Panc1 (cell line): ENCODE measurements at regions not wholly inside any gene's neighbourhood (a gene's known extent, or its start where the extent isn't known, plus 50 kb on each side); places are given as distances from the start of the nearest gene placed in this dataset.

Experiments used
- ATAC-seq: fragments of 200-7000 bp; cut with Tn5 transposase; 2 replicates; pipeline ENCODE4 v1.9.1; 2020; ENCODE audit warnings: mild to moderate bottlenecking, moderate library complexity
- BruUV-seq: library from RNA; stranded (reverse); fragments of 400-500 nt; replicated peaks from 2 replicates; lab custom pipeline; 2021; lab: Mats Ljungman, UMichigan
- CTCF ChIA-PET: fragments of 300-600 bp; sonication (Branson Sonifier 250); formaldehyde crosslinking; loops from one replicate; lab custom pipeline; 2022; ENCODE audit warnings: antibody characterized with exemption; lab: Charles Lee
- POLR2A ChIA-PET: fragments of 300-600 bp; sonication (Branson Sonifier 250); formaldehyde crosslinking; loops from one replicate; lab custom pipeline; 2022; ENCODE audit warnings: antibody characterized with exemption; lab: Charles Lee
- DNase-seq: peaks from one replicate; pipeline ENCODE4 v3.0.0-alpha.2; 2010; ENCODE audit warnings: low read depth, low spot score
- H3K27ac ChIP-seq: 2 replicates; pipeline ENCODE4 v1.5.1; 2011; ENCODE audit warnings: mild to moderate bottlenecking, low read length, inconsistent platforms
- H3K27me3 ChIP-seq: fragments of 200-500 bp; sonication (Bioruptor generic); 2 replicates; pipeline ENCODE4 v1.6.0; 2014; ENCODE audit warnings: low read length, inconsistent platforms; ENCODE audit not compliant: control insufficient read depth, insufficient read depth
- H3K36me3 ChIP-seq: fragments of 200-500 bp; sonication (Bioruptor generic); 2 replicates; pipeline ENCODE4 v1.5.1; 2014; ENCODE audit warnings: inconsistent platforms, mild to moderate bottlenecking, low read length, moderate library complexity; ENCODE audit not compliant: control insufficient read depth, insufficient read depth
- H3K4me1 ChIP-seq: 2 replicates; pipeline ENCODE4 v1.5.1; 2011; ENCODE audit warnings: inconsistent platforms, mild to moderate bottlenecking, low read length, moderate library complexity; ENCODE audit not compliant: control insufficient read depth, insufficient read depth
- H3K4me3 ChIP-seq, 2 experiments: 2 replicates each; pipeline ENCODE4 v1.5.1; 2011 to 2012; ENCODE audit warnings: low read depth in 2 of 2, low read length in 2 of 2, mild to moderate bottlenecking in 2 of 2, inconsistent platforms in 1 of 2, moderate library complexity in 1 of 2
- H3K9me3 ChIP-seq: fragments of 200-500 bp; sonication (Bioruptor generic); 2 replicates; pipeline ENCODE4 v1.5.1; 2014; ENCODE audit warnings: low read depth, mild to moderate bottlenecking, inconsistent platforms, low read length, moderate library complexity; ENCODE audit not compliant: control insufficient read depth, insufficient read depth
- POLR2AphosphoS5 ChIP-seq: IDR thresholded peaks from 2 replicates; pipeline ENCODE4 v1.6.1; 2012; ENCODE audit warnings: mild to moderate bottlenecking, low read depth, low read length, moderate library complexity
- SIN3A ChIP-seq: IDR thresholded peaks from 2 replicates; pipeline ENCODE4 v1.6.1; 2012; ENCODE audit warnings: low read depth, mild to moderate bottlenecking, low read length, moderate library complexity, borderline replicate concordance; ENCODE audit not compliant: insufficient read depth
- TCF7L2 ChIP-seq: IDR thresholded peaks from 2 replicates; pipeline ENCODE4 v1.6.1; 2011; ENCODE audit warnings: mild to moderate bottlenecking, low read depth, low read length, inconsistent platforms
- in situ Hi-C: cut with HindIII; loops from 2 replicates; pipeline ENCODE4 v1.10.0; 2016; ENCODE audit warnings: low sequenced_read_pairs, low pct_unique_long_range_greater_than_20kb
- intact Hi-C: fragments of 100-400 bp; cut with micrococcal nuclease; formaldehyde crosslinking; loops from one replicate; pipeline ENCODE4 v1.10.0; 2022; ENCODE audit not compliant: unreplicated experiment
- TF ChIP-seq, protein P1 (sequence below): fragments of 450-650 bp; IDR thresholded peaks from 2 replicates; pipeline ENCODE4 v1.5.1; 2017; ENCODE audit warnings: mild to moderate bottlenecking
- TF ChIP-seq, protein P2 (sequence below), 2 experiments: IDR thresholded peaks; 2 replicates each; pipeline ENCODE4 v1.6.1; 2011 to 2012; ENCODE audit warnings: low read depth in 2 of 2, control low read depth in 1 of 2, low read length in 1 of 2, mild to moderate bottlenecking in 1 of 2, moderate library complexity in 1 of 2; ENCODE audit not compliant: insufficient read depth in 1 of 2

DNA sequence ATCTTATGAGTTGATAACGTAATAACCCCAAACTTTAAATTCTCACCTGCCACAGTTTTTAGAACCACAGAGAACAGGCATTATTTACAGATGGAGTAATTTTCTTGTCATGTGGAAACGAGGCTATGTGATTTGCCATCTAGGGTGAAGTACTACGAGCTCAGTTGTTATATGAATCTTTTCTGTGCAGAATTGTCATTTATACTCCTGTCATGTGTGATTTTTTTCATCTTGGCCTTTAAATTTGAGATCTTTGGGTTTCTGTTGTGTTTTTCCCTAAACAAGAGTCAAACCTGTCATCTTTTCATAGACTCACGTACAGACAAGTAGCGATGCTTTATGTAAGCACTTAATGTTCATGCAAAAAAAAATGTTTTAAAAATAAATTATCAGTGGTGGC, 153.7 kb upstream of the TAC1 start:
- no peak overlapping the region for H3K4me3 ChIP-seq
- in situ Hi-C loops (no loop called here), intact Hi-C loops (no loop called here)
- ATAC-seq (no peak), DNase-seq (no peak)
- ChIA-PET POLR2A (no interaction called here), CTCF (no interaction called here)
- TF ChIP-seq POLR2AphosphoS5 (no peak), TCF7L2 (no peak), SIN3A (no peak)
- TF ChIP-seq, protein P1, sequence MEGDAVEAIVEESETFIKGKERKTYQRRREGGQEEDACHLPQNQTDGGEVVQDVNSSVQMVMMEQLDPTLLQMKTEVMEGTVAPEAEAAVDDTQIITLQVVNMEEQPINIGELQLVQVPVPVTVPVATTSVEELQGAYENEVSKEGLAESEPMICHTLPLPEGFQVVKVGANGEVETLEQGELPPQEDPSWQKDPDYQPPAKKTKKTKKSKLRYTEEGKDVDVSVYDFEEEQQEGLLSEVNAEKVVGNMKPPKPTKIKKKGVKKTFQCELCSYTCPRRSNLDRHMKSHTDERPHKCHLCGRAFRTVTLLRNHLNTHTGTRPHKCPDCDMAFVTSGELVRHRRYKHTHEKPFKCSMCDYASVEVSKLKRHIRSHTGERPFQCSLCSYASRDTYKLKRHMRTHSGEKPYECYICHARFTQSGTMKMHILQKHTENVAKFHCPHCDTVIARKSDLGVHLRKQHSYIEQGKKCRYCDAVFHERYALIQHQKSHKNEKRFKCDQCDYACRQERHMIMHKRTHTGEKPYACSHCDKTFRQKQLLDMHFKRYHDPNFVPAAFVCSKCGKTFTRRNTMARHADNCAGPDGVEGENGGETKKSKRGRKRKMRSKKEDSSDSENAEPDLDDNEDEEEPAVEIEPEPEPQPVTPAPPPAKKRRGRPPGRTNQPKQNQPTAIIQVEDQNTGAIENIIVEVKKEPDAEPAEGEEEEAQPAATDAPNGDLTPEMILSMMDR: no peak
- TF ChIP-seq, protein P2, sequence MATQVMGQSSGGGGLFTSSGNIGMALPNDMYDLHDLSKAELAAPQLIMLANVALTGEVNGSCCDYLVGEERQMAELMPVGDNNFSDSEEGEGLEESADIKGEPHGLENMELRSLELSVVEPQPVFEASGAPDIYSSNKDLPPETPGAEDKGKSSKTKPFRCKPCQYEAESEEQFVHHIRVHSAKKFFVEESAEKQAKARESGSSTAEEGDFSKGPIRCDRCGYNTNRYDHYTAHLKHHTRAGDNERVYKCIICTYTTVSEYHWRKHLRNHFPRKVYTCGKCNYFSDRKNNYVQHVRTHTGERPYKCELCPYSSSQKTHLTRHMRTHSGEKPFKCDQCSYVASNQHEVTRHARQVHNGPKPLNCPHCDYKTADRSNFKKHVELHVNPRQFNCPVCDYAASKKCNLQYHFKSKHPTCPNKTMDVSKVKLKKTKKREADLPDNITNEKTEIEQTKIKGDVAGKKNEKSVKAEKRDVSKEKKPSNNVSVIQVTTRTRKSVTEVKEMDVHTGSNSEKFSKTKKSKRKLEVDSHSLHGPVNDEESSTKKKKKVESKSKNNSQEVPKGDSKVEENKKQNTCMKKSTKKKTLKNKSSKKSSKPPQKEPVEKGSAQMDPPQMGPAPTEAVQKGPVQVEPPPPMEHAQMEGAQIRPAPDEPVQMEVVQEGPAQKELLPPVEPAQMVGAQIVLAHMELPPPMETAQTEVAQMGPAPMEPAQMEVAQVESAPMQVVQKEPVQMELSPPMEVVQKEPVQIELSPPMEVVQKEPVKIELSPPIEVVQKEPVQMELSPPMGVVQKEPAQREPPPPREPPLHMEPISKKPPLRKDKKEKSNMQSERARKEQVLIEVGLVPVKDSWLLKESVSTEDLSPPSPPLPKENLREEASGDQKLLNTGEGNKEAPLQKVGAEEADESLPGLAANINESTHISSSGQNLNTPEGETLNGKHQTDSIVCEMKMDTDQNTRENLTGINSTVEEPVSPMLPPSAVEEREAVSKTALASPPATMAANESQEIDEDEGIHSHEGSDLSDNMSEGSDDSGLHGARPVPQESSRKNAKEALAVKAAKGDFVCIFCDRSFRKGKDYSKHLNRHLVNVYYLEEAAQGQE (IDR thresholded peaks at IDR 0.05; ENCODE audit: insufficient read depth in 1 of 2, low read depth in 2 of 2, low read length in 1 of 2): no peak
- no peaks in the 10 kb centered on the region for H3K9me3 ChIP-seq
- no peaks in the 10 kb centered on the region for H3K4me1 ChIP-seq
- H3K36me3 ChIP-seq: no peaks in the 10 kb centered on the region
- no peak overlapping the region for H3K27ac ChIP-seq
- BruUV-seq: no TSS peak
- H3K27me3 ChIP-seq: no peaks in the 10 kb centered on the region

DNA sequence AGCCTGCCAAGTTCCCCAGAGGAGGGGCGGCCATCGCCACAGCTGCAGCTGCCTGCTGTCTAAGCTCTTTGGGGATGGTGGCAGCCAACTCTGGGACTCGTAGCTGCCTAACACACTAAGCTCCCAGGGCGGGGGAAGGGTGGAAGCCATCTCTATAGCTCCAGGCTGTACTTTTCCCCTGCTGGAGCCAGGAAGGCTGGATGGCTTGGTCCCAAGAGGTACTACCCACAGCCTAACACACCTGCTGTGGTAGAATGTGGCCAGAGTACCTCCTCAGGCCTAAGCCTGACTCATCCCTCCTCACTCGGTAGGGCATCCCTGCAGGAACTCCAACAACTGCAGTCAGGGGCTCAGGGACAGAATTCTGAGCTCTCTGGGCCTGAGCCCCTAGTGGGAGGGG, 151.7 kb upstream of the TAC1 start:
- no peak for ATAC-seq
- Histone ChIP-seq H3K36me3 (no peaks in the 10 kb centered on the region), H3K9me3 (no peaks in the 10 kb centered on the region), H3K4me1 (no peaks in the 10 kb centered on the region), H3K27ac (no peak overlapping the region), H3K4me3 (no peak overlapping the region), H3K27me3 (no peaks in the 10 kb centered on the region)
- in situ Hi-C loops (no loop called here), intact Hi-C loops (no loop called here)
- CTCF ChIA-PET: no interaction called here
- no peak for DNase-seq
- BruUV-seq: no TSS peak
- TF ChIP-seq TCF7L2: no peak
- no peak for TF ChIP-seq SIN3A
- TF ChIP-seq, protein P2 (IDR thresholded peaks at IDR 0.05; ENCODE audit: insufficient read depth in 1 of 2, low read depth in 2 of 2, low read length in 1 of 2): no peak
- TF ChIP-seq, protein P1: no peak
- no peak for TF ChIP-seq POLR2AphosphoS5
- POLR2A ChIA-PET: no interaction called here
